Hematopoietic multipotent progenitor cell treated with erythropoietin and hydrocortisone succinate and interleukin-3 and kit ligand, for 4 days (in vitro differentiated cells): ENCODE measurements at regions not wholly inside any gene's neighbourhood (a gene's known extent, or its start where the extent isn't known, plus 50 kb on each side); places are given as distances from the start of the nearest gene placed in this dataset.

ENCODE experiments used
- DNase-seq: peaks from one replicate; pipeline ENCODE4 v3.0.0-alpha.2; 2015

DNA sequence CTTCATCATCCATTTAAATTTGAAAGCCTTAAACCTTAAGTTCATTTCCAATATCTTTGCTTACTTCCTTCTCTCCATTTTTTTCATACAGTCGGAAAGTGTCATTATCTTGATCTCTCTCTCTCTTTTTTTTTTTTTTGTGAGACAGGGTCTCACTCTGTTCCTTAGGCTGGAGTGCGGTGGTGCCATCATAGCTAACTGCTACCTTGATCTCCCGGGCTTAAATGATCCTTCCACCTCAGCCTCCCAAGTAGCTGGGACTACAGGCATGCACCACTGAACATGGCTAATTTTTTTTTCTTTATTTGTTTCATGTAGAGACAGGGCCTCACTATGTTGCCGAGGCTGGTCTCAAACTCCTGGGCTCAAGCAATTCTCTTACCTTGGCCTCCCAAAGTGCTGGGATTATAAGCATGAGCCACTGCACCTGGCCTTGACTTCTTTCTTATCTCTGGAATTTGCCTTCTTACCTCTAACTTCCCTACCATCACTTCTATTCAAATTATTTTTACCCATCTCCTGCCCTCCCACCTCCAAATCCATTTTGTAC, 222.2 kb downstream of the MYCN start:
- DNase-seq: no peak

DNA sequence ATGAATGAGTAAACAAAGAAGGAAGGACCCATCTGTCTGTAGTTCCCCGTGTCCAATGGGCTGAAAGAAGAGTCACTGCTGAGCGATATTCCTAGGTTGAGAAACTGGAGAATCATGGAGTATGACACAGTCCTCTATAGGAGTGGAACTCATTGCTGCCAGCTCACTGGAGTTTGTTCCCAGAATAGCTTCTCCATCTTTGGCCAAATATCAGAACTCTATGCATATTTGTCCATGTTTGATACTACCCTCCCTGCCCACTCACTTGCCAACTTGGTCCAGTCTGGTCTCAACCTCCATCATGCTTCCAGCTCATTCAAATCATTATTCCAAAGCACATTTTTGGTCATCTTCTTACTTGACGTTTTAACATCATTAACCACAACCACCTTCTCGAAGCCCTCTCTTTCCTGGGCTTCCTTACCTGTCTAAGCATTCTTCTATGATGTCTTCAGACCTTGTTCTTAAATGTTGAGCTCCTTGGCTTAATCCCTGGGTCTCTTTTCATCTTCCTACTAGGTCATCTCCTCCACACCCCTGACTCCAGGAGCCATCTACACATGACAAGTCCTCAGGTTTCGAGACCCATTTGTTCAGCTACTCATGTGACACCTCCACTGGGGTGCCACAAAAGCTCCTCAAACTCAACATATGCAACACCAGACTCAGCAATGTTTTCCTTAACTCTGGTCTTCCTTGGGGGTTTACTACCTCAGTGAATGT, 221.6 kb downstream of the MYCN start:
- no peak for DNase-seq

- no peak for DNase-seq
Observed at GRCh38 chr2:16161085-16161565, 220.8 kb downstream of the MYCN start.

DNA sequence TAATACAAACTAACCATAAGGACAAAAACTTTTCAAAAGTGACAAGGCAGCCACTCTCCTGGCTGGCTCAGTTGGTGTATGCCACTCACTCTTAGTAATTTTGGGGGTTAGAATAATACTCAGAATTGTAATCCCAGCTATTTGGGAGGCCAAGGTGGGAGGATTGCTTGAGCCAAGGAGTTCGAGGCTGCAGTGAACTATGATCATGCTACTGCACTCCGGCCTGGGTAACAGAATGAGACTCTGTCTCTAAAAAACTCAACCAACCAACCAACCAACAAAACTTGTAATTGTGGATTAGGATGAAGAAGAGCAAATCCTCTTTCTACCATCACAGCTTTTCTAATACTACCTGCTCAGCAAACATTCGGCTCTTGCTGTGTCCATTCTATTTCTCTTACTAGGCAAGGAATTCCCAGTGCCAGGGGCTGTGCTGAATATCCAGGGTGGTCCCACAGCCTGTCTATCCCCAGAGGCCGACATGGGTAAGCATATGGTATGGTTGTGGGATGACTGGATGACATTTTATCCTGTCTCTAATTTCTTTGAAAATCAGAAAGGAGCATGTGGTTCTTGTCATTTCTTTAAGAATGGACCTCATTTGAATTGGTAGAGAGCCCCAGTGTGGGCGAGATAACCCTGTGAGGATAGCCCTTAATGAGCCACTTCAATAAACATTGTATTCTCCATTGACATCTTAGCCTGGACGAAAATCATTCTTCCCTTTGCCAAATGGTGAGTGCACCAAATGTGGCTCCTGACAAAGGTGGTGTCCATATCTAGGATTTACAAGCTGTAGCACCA, 220.1 kb downstream of the MYCN start:
- DNase-seq: no peak

- DNase-seq: no peak
Observed at GRCh38 chr2:16156411-16156810, 216.1 kb downstream of the MYCN start.

DNA sequence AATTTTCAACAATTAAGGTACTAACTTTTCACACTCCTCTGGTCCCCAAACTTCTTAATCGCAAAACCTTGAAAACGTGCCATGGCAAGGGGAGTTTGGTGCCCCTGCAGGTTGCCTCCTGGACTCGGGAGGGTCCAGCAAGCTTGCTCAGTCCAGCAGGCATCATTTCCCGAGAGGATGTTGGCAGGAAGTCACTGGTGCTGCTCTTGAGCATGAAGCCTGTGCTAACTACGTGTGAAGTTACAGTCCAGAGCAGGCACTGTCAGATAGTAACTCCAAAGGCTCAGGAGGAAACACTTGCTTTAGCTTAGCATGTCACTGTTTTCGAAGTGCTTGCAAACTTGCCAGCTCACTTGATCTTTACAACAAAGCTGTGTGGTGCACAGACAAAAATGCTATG, 215.4 kb downstream of the MYCN start:
- DNase-seq: no peak

DNA sequence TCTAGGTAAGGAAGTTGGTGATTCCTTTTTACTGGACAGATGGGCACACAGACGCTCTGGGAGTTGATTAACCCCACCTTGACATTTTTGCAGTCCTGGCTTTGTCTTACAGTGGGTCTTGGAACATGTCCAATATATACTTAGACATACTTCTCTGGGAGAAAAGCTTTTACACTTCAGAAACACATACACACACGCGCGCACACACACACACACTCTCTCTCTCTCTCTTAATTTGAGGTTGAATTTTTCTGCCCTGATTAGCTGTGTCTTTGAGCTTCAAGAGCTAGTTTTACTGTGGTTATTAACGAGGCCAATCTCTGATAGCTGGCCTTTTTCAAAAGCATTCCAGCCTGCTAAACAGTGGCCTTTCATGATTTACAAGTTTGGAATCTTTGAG, 215.0 kb downstream of the MYCN start:
- no peak for DNase-seq

- no peak for DNase-seq
Observed at GRCh38 chr2:16154501-16155280, 214.3 kb downstream of the MYCN start.

GRCh38 chr2:16154061-16154460, 213.7 kb downstream of the MYCN start:
- DNase-seq: no peak

GRCh38 chr2:16153754-16154035, 213.3 kb downstream of the MYCN start:
- DNase-seq: no peak

DNA sequence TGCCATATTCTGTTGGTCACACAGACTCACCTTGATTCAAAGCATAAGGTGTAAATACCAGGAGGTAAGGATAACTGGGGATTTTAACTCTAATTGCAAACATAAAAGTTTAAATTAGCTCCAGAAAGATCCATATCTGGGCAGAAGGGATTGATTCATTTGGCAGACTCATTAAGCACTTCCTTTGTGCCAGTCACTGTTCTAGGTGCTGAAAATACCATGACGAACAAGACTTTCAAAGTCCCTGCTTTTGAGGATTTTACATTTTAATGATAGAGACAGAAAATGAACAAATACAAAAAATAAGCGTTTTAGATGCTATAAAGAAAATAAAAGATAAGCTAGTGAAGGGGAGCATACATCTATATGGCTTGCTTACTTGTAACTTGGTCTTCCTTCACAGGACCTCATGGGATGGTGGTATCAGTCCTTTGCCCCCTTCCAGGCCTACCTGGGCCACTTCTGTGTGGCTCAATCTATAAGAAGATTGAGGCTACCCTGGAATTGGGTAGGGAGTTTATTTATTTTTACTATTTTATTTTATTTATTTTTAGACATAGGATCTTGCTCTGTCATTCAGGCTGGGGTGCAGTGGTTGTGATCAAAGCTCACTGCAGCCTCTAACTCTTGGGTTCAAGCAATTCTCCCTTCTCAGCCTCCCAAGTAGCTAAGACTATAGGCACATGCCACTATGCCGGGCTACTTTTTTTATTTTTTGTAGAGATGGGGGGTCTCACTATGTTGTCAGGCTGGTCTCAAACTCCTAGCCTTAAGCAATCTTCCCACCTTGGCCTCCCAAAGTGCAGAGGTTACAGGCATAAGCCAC, 212.8 kb downstream of the MYCN start:
- DNase-seq: no peak

DNA sequence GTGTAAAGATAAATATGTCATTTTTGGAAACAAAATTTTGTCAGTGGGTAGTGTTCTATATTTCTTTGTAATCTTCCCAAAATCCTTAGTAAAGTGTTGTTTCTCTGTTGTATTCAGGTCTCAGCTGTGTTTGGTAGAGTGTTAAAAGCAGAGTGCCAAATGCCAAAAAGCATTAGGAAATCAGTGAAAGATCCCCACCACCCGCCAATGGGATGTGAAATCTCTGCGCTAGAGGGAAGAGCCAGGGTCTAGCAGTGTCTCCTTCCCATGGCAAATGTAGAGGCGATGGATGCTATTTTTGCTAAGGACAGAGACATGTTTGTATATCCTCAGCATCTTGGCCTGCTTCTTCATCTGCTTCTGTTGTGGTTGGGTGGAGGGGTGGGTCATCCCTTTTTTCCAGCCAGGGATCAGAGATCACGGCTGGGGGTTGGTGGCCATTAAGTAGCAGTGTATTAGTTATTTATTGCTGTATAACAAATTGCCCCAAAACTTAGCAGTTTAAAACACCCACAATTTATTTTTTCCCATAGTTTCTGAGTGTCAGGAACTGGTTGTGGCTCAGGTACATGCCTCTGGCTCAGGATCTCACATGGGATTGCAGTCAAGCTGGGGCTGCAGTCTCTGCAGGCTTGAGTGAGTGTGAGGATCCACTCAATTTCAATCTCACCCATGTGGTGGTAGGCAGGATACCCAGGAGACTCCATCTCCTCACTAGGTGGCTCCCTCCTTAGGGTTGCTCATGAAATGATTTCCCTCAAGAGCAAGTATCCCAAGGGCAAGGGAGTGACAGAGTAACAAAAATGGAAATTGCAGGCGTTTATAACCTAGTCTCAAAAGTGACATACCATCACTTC, 211.9 kb downstream of the MYCN start:
- DNase-seq: no peak

GRCh38 chr2:16151651-16152050, 211.3 kb downstream of the MYCN start:
- no peak for DNase-seq

GRCh38 chr2:16151281-16151570, 210.9 kb downstream of the MYCN start:
- no peak for DNase-seq

- DNase-seq: no peak
Observed at GRCh38 chr2:16150456-16151280, 210.3 kb downstream of the MYCN start.

GRCh38 chr2:16149349-16150243, 209.2 kb downstream of the MYCN start:
- no peak for DNase-seq

DNA sequence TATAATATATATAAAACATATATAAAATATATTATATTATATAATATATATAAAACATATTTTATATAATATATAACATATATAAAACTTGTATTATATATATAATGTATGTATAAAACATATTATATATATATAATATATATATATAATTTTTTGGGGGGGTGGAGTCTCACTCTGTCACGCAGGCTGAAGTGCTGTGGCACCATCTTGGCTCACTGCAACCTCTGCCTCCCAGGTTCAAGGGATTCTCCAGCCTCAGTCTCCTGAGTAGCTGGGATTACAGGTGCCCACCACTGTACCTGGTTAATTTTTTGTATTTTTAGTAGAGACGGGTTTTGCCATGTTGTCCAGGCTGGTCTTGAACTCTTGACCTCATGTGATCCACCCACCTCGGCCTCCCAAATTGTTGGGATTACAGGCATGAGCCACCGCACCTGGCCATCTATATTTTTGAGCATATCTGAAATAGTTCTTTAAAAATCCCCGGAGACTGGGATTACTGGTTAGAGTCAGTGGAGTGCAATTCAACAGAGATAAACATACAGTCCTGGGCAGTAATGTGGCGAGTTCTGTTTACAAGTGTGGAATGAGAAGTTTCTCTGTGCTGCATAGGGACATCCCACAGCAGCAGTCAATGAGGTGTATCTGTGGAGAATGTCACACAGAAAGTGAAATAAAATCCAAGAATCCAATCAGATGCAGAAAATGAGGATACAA, 208.4 kb downstream of the MYCN start:
- no peak for DNase-seq

DNA sequence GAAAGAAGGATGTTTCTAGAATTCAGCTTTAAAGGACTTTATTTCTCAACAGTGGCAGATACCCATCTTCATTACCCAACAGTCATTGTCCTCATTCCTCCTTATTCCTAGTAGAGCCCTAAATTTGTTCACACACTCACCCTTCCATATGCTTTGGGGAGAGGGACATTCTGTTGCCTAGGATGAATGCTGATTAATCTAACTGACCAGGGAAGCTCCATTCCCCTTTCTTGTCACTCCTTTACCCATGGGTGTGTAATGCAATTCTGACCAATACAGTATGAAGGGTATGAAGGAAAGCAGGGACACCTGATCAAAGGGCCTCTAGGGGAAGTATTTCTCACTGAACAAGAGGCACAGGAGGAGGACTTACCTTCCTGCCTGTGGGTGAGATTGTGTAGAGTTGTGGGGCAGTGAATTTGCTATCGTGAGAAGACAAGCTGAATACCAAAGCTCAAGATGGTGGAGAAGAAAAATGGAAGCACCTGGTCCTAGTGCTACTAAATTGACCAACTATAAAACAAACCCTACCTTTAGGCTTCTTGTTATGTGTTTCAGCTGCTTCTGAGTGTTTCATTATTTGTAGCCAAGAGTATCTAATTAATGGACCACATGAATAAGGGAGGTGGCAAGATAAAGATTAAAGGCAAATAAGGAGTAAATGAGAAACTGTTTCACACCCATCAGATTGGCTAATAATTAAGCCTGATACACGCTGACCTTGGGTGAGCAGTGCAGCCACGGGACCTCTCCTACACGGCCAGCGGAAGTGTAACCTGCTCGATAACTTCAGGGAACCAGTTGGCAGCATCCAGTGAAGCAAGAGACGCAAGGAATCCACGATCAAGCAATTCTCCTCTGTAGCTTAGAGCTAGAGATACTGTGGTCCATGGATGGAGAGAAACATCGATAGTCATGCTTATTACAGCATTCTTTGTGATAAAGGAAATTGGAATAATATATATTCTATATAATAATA, 202.3 kb downstream of the MYCN start:
- DNase-seq: peak; percentile 43
